H9 (cell line): ENCODE measurements at regions not wholly inside any gene's neighbourhood (a gene's known extent, or its start where the extent isn't known, plus 50 kb on each side); places are given as distances from the start of the nearest gene placed in this dataset.
"Not testable (repeated sequence)": the region's sequence is repeated elsewhere in the genome, so short reads cannot be mapped to it uniquely, and the experiment has no call there.

Experiments
- DNase-seq: peaks from one replicate; pipeline ENCODE4 v3.0.0-alpha.2; 2017
- H2AFZ ChIP-seq: one replicate; pipeline ENCODE4 v1.6.1; 2013; ENCODE audit warnings: mild to moderate bottlenecking, low read length, control low read depth, moderate library complexity
- H2AK5ac ChIP-seq: 2 replicates; pipeline ENCODE4 v1.6.1; 2013; ENCODE audit warnings: low read length, control low read depth, mixed read lengths; ENCODE audit not compliant: insufficient read length
- H2BK120ac ChIP-seq: one replicate; pipeline ENCODE4 v1.6.1; 2013; ENCODE audit warnings: low read depth, mild to moderate bottlenecking, low read length, control low read depth, inconsistent platforms; ENCODE audit not compliant: poor library complexity, severe bottlenecking
- H2BK12ac ChIP-seq: 2 replicates; pipeline ENCODE4 v1.6.1; 2013; ENCODE audit warnings: low read length, control low read depth, mixed read lengths, low read depth; ENCODE audit not compliant: insufficient read length
- H2BK15ac ChIP-seq: 2 replicates; pipeline ENCODE4 v1.6.1; 2013; ENCODE audit warnings: low read depth, low read length, control low read depth
- H2BK20ac ChIP-seq: one replicate; pipeline ENCODE4 v1.6.1; 2013; ENCODE audit warnings: low read depth, mild to moderate bottlenecking, low read length, control low read depth, inconsistent platforms; ENCODE audit not compliant: poor library complexity, severe bottlenecking
- H2BK5ac ChIP-seq: 2 replicates; pipeline ENCODE4 v1.6.1; 2013; ENCODE audit warnings: low read length, control low read depth, mixed read lengths; ENCODE audit not compliant: insufficient read length
- H3K14ac ChIP-seq: 2 replicates; pipeline ENCODE4 v1.6.1; 2013; ENCODE audit warnings: low read length, control low read depth; ENCODE audit not compliant: insufficient read depth
- H3K18ac ChIP-seq: 2 replicates; pipeline ENCODE4 v1.6.1; 2013; ENCODE audit warnings: low read depth, mild to moderate bottlenecking, mixed read lengths, low read length, control low read depth; ENCODE audit not compliant: insufficient read length
- H3K23ac ChIP-seq: 2 replicates; pipeline ENCODE4 v1.6.1; 2013; ENCODE audit warnings: low read length, control low read depth, mixed read lengths, low read depth; ENCODE audit not compliant: insufficient read length
- H3K23me2 ChIP-seq: 2 replicates; pipeline ENCODE4 v1.6.1; 2013; ENCODE audit warnings: low read depth, mild to moderate bottlenecking, mixed read lengths, low read length, control low read depth; ENCODE audit not compliant: insufficient read length, poor library complexity, severe bottlenecking
- H3K27ac ChIP-seq: 2 replicates; pipeline ENCODE4 v1.5.1; 2013; ENCODE audit warnings: low read length, control low read depth, mixed read lengths, low read depth; ENCODE audit not compliant: insufficient read length
- H3K27me3 ChIP-seq: 2 replicates; pipeline ENCODE4 v1.6.1; 2013; ENCODE audit warnings: low read length, control low read depth, inconsistent platforms; ENCODE audit not compliant: insufficient read depth
- H3K4ac ChIP-seq: 2 replicates; pipeline ENCODE4 v1.6.1; 2013; ENCODE audit warnings: low read depth, mild to moderate bottlenecking, control low read depth, inconsistent platforms, low read length, moderate library complexity
- H3K4me1 ChIP-seq: 2 replicates; pipeline ENCODE4 v1.6.1; 2013; ENCODE audit warnings: low read length, control low read depth, inconsistent platforms; ENCODE audit not compliant: insufficient read depth
- H3K4me2 ChIP-seq: 2 replicates; pipeline ENCODE4 v1.6.1; 2013; ENCODE audit warnings: low read length, control low read depth, mixed read lengths; ENCODE audit not compliant: insufficient read length, insufficient read depth
- H3K56ac ChIP-seq: 2 replicates; pipeline ENCODE4 v1.6.1; 2013; ENCODE audit warnings: low read depth, mild to moderate bottlenecking, mixed read lengths, low read length, control low read depth; ENCODE audit not compliant: insufficient read length
- H3K79me1 ChIP-seq: 2 replicates; pipeline ENCODE4 v1.6.1; 2013; ENCODE audit warnings: low read depth, mild to moderate bottlenecking, moderate library complexity, low read length, control low read depth, inconsistent platforms; ENCODE audit not compliant: insufficient read depth, poor library complexity, severe bottlenecking
- H3K79me2 ChIP-seq: 2 replicates; pipeline ENCODE4 v1.6.1; 2013; ENCODE audit warnings: low read length, control low read depth, inconsistent platforms; ENCODE audit not compliant: insufficient read depth
- H3K9ac ChIP-seq: 2 replicates; pipeline ENCODE4 v1.6.1; 2013; ENCODE audit warnings: low read length, control low read depth, mixed read lengths; ENCODE audit not compliant: insufficient read length; ENCODE audit errors: extremely low read depth
- H3K9me3 ChIP-seq: one replicate; pipeline ENCODE4 v1.6.1; 2013; ENCODE audit warnings: low read depth, low read length, inconsistent platforms; ENCODE audit not compliant: control insufficient read depth
- H3T11ph ChIP-seq: one replicate; pipeline ENCODE4 v1.6.1; 2013; ENCODE audit warnings: mild to moderate bottlenecking, low read length, control low read depth, inconsistent platforms
- H4K20me1 ChIP-seq: one replicate; pipeline ENCODE4 v1.6.1; 2013; ENCODE audit not compliant: control insufficient read depth, insufficient read length, insufficient read depth
- H4K5ac ChIP-seq: 2 replicates; pipeline ENCODE4 v1.6.1; 2013; ENCODE audit warnings: low read depth, mild to moderate bottlenecking, mixed read lengths, low read length, control low read depth; ENCODE audit not compliant: insufficient read length
- H4K8ac ChIP-seq: replicated peaks from 2 replicates; pipeline ENCODE4 v1.6.1; 2013; ENCODE audit warnings: low read length, control low read depth, mixed read lengths, low read depth; ENCODE audit not compliant: insufficient read length
- H4K91ac ChIP-seq: 2 replicates; pipeline ENCODE4 v1.6.1; 2013; ENCODE audit warnings: low read depth, mild to moderate bottlenecking, moderate library complexity, mixed read lengths, low read length, control low read depth; ENCODE audit not compliant: insufficient read length
- H3K27ac Mint-ChIP-seq, 3 experiments: 2 replicates in 2 of 3; 3 replicates in 1 of 3; pipeline ENCODE4 v1.8.0; 2020 to 2021; ENCODE audit warnings: mixed read lengths in 3 of 3, mild to moderate bottlenecking in 1 of 3, moderate library complexity in 1 of 3
- H3K27me3 Mint-ChIP-seq: 2 replicates; pipeline ENCODE4 v1.8.0; 2021; ENCODE audit warnings: low read depth, mild to moderate bottlenecking, moderate library complexity, mixed read lengths
- H3K36me3 Mint-ChIP-seq, 3 experiments: 2 replicates in 2 of 3; 3 replicates in 1 of 3; pipeline ENCODE4 v1.8.0; 2020 to 2021; ENCODE audit warnings: low read depth in 3 of 3, mixed read lengths in 3 of 3; ENCODE audit not compliant: insufficient read depth in 1 of 3
- H3K4me1 Mint-ChIP-seq, 2 experiments: 2 replicates each; pipeline ENCODE4 v1.8.0; 2020; ENCODE audit warnings: mixed read lengths in 2 of 2
- H3K4me3 Mint-ChIP-seq, 2 experiments: 2 replicates in 1 of 2; 3 replicates in 1 of 2; pipeline ENCODE4 v1.8.0; 2020 to 2021; ENCODE audit warnings: mild to moderate bottlenecking in 2 of 2, mixed read lengths in 2 of 2, moderate library complexity in 1 of 2
- H3K9me3 Mint-ChIP-seq, 2 experiments: 2 replicates in 1 of 2; 3 replicates in 1 of 2; pipeline ENCODE4 v1.8.0; 2020; ENCODE audit warnings: mild to moderate bottlenecking in 2 of 2, mixed read lengths in 2 of 2, moderate library complexity in 1 of 2
- WGBS: extraction: QIAGEN DNeasy Blood & Tissue Kit; methylation state at CpG from one replicate; pipeline ENCODE4 v1.1.7; 2013; ENCODE audit warnings: missing lambda C conversion rate, low lambda C conversion rate, mixed read lengths; ENCODE audit not compliant: insufficient read length; ENCODE audit errors: extremely low coverage; 5-methylcytosine and 5-hydroxymethylcytosine counted together
- TF ChIP-seq, protein P1 (sequence below): fragments of 200-600 bp; sonication (generic); conservative IDR thresholded peaks from 3 replicates; pipeline ENCODE4 v1.8.0; 2021; ENCODE audit warnings: antibody characterized with exemption, mild to moderate bottlenecking

DNA sequence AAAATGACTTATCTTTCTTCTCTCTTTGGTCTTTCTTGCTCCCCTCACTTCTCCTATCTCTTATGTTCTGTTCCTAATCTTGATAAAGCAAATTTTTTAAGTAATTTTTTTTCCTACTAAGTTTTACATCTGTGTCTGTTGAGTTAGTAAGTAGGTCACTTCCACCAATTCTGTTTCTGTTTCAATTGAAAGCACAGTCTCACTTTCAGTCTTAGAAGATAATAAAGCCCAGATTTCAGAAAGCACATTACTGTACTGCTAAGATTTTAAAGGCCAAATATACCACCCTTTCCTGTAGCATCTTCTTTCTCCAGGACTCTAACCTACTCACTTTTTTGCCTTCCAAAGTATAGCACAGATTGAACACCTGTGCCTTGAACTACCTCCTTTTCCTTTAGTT lies 866.1 kb upstream of the ADGRB3 start:
- H3K79me1 ChIP-seq: no peaks in the 10 kb centered on the region
- no peak overlapping the region for H4K91ac ChIP-seq
- no peak for DNase-seq
- no peak overlapping the region for H2BK5ac ChIP-seq
- no peaks in the 10 kb centered on the region for H4K20me1 ChIP-seq
- TF ChIP-seq, protein P1, sequence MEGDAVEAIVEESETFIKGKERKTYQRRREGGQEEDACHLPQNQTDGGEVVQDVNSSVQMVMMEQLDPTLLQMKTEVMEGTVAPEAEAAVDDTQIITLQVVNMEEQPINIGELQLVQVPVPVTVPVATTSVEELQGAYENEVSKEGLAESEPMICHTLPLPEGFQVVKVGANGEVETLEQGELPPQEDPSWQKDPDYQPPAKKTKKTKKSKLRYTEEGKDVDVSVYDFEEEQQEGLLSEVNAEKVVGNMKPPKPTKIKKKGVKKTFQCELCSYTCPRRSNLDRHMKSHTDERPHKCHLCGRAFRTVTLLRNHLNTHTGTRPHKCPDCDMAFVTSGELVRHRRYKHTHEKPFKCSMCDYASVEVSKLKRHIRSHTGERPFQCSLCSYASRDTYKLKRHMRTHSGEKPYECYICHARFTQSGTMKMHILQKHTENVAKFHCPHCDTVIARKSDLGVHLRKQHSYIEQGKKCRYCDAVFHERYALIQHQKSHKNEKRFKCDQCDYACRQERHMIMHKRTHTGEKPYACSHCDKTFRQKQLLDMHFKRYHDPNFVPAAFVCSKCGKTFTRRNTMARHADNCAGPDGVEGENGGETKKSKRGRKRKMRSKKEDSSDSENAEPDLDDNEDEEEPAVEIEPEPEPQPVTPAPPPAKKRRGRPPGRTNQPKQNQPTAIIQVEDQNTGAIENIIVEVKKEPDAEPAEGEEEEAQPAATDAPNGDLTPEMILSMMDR: no peak
- H2BK12ac ChIP-seq: no peak overlapping the region
- H3K79me2 ChIP-seq: no peaks in the 10 kb centered on the region
- no peak overlapping the region for H2AK5ac ChIP-seq
- H3K18ac ChIP-seq: no peak overlapping the region
- Mint-ChIP-seq H3K27me3 (no peaks in the 10 kb centered on the region), H3K4me3 (no peak overlapping the region), H3K27ac (no peak overlapping the region), H3K36me3 (no peaks in the 10 kb centered on the region; a peak in 1 of 7 replicates), H3K4me1 (no peaks in the 10 kb centered on the region), H3K9me3 (peaks cover 0 to 5% of the 10 kb centered on the region in 2 experiments; a peak in 2 of 5 replicates)
- no peak overlapping the region for H3K56ac ChIP-seq
- no peak overlapping the region for H3K27ac ChIP-seq
- H3K9ac ChIP-seq: no peak overlapping the region
- H2AFZ ChIP-seq: no peak overlapping the region
- no peak overlapping the region for H3K23ac ChIP-seq
- no peaks in the 10 kb centered on the region for H3K9me3 ChIP-seq
- H4K5ac ChIP-seq: no peak overlapping the region
- no peaks in the 10 kb centered on the region; the same call in 1 of the 2 replicates for H3K4me1 ChIP-seq
- no peak overlapping the region for H2BK15ac ChIP-seq
- no peak overlapping the region for H2BK120ac ChIP-seq
- H3T11ph ChIP-seq: no peak overlapping the region
- H4K8ac ChIP-seq: no peak overlapping the region
- no peak overlapping the region for H3K4me2 ChIP-seq
- H3K4ac ChIP-seq: no peak overlapping the region
- no peaks in the 10 kb centered on the region for H3K23me2 ChIP-seq
- no peak overlapping the region for H2BK20ac ChIP-seq
- no peak overlapping the region for H3K14ac ChIP-seq
- H3K27me3 ChIP-seq: no peaks in the 10 kb centered on the region

DNA sequence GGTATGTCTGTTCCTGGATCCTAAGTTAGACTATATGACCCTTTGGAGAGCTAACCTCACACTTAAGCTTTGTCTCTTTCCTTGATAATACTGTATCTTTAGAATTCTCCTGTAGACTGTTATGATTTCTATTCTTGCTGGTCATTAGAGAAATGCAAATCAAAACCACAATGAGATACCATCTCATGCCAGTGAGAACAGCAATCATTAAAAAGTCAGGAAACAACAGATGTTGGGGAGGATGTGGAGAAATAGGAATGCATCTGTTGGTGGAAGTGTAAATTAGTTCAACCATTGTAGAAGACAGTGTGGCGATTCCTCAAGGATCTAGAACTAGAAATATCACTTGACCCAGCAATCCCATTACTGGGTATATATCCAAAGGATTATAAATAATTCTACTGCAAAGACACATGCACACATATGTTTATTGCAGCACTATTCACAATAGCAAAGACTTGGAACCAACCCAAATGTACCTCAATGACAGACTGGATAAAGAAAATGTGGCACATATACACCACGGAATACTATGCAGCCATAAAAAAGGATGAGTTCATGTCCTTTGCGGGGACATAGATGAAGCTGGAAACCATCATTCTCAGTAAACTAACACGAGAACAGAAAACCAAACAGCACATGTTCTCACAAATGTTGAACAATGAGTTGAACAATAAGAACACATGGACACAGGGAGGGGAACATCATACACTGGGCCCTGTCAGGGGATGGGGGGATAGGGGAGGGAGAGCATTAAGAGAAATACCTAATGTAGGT lies 867.8 kb upstream of the ADGRB3 start:
- H3K4me1 Mint-ChIP-seq, H2BK20ac ChIP-seq, H3K36me3 Mint-ChIP-seq, H3T11ph ChIP-seq, H3K27me3 Mint-ChIP-seq, H3K4me3 Mint-ChIP-seq, H2AFZ ChIP-seq, H2BK12ac ChIP-seq, H3K27ac ChIP-seq, H3K79me2 ChIP-seq, H2BK15ac ChIP-seq, H2AK5ac ChIP-seq, H3K4ac ChIP-seq, H4K20me1 ChIP-seq, H4K8ac ChIP-seq, H3K18ac ChIP-seq, H3K9ac ChIP-seq, H3K4me1 ChIP-seq, H3K27ac Mint-ChIP-seq, H3K79me1 ChIP-seq, H2BK5ac ChIP-seq, H4K91ac ChIP-seq, DNase-seq, H3K27me3 ChIP-seq, H3K23ac ChIP-seq, H3K23me2 ChIP-seq, H2BK120ac ChIP-seq, H3K4me2 ChIP-seq, H3K9me3 Mint-ChIP-seq, H3K9me3 ChIP-seq, H3K14ac ChIP-seq, H4K5ac ChIP-seq, H3K56ac ChIP-seq: not testable (repeated sequence)
- WGBS: no CpG with 5 or more reads among the region's 4 CpGs
